HepG2 (cell line): ENCODE measurements at regions not wholly inside any gene's neighbourhood (a gene's known extent, or its start where the extent isn't known, plus 50 kb on each side); places are given as distances from the start of the nearest gene placed in this dataset.

Experiments used
- ATAC-seq: fragments of 200-7000 bp; cut with Tn5 transposase; 3 replicates; pipeline ENCODE4 v1.9.1; 2020; ENCODE audit warnings: mild to moderate bottlenecking, moderate library complexity
- BruUV-seq: library from RNA; stranded (reverse); fragments of 400-500 nt; replicated peaks from 2 replicates; lab custom pipeline; 2021; lab: Mats Ljungman, UMichigan
- CTCF ChIA-PET: fragments of 300-600 bp; formaldehyde crosslinking; extraction: SDS; loops from one replicate; lab custom pipeline; 2021; ENCODE audit warnings: low total read pairs, inconsistent platforms, low intra/inter-chr PET ratio; lab: Yijun Ruan, JAX
- POLR2A ChIA-PET: fragments of 350-600 bp; sonication (Branson Sonifier 250); formaldehyde crosslinking; loops from one replicate; lab custom pipeline; 2020; ENCODE audit warnings: antibody characterized with exemption, inconsistent platforms; lab: Yijun Ruan, JAX
- DNase-seq: peaks from one replicate; pipeline ENCODE4 v3.0.0-alpha.2; 2015; ENCODE audit warnings: low spot score
- FAIRE-seq: peaks from 3 replicates; lab custom pipeline; 2011; peaks lifted over from hg19 to GRCh38; lab: Jason Lieb, UNC
- H2AFZ ChIP-seq: one replicate; pipeline ENCODE4 v1.6.1; 2011; ENCODE audit warnings: low read length, inconsistent platforms
- H3K27ac ChIP-seq: fragments of 300-600 bp; 3 replicates; pipeline ENCODE4 v1.8.0; 2011; ENCODE audit warnings: mixed run types, mild to moderate bottlenecking, mixed read lengths, low read length, inconsistent platforms; ENCODE audit not compliant: insufficient read depth; ENCODE audit errors: extremely low read length
- H3K27me3 ChIP-seq, 2 experiments: fragments of 200-600 bp in 1 of 2; 2 replicates in 1 of 2; 3 replicates in 1 of 2; pipeline versions ENCODE4 v1.6.0 to v1.8.0; 2011; ENCODE audit warnings: low read length in 2 of 2, mild to moderate bottlenecking in 2 of 2, moderate library complexity in 2 of 2, inconsistent platforms in 1 of 2; ENCODE audit not compliant: insufficient read depth in 2 of 2, control insufficient read depth in 1 of 2
- H3K36me3 ChIP-seq, 2 experiments: fragments of 200-600 bp in 1 of 2; replicated peaks in 1 of 2; 2 replicates in 1 of 2; 3 replicates in 1 of 2; pipeline versions ENCODE4 v1.5.1 to v1.8.0; 2011; ENCODE audit warnings: low read length in 2 of 2, inconsistent platforms in 1 of 2; ENCODE audit not compliant: insufficient read depth in 2 of 2, control insufficient read depth in 1 of 2
- H3K4me1 ChIP-seq: 2 replicates; pipeline ENCODE4 v1.5.1; 2012; ENCODE audit warnings: low read length, inconsistent platforms; ENCODE audit not compliant: insufficient read depth
- H3K4me2 ChIP-seq: 2 replicates; pipeline ENCODE4 v1.6.0; 2011; ENCODE audit warnings: low read depth, low read length, inconsistent platforms
- H3K4me3 ChIP-seq, 3 experiments: fragments of 200-600 bp in 1 of 3; sonication (generic), shearing (Covaris generic) in 1 of 3; replicated peaks in 1 of 3; 2 replicates each; pipeline ENCODE4 v1.5.1; 2011 to 2016; ENCODE audit warnings: low read length in 3 of 3, inconsistent platforms in 2 of 3, low read depth in 2 of 3, mild to moderate bottlenecking in 2 of 3, control low read depth in 1 of 3, mixed read lengths in 1 of 3; ENCODE audit not compliant: insufficient read depth in 1 of 3
- H3K79me2 ChIP-seq: one replicate; pipeline ENCODE4 v1.6.1; 2011; ENCODE audit warnings: low read length, inconsistent platforms; ENCODE audit not compliant: insufficient read depth
- H3K9ac ChIP-seq: 2 replicates; pipeline ENCODE4 v1.6.0; 2011; ENCODE audit warnings: mild to moderate bottlenecking, low read depth, low read length, inconsistent platforms; ENCODE audit not compliant: insufficient read depth
- H3K9me3 ChIP-seq: 2 replicates; pipeline ENCODE4 v1.5.1; 2012; ENCODE audit warnings: mild to moderate bottlenecking, low read length
- H4K20me1 ChIP-seq: 2 replicates; pipeline ENCODE4 v1.6.0; 2011; ENCODE audit warnings: inconsistent platforms, mild to moderate bottlenecking, low read length, moderate library complexity; ENCODE audit not compliant: insufficient read depth
- CBX1 ChIP-seq: IDR thresholded peaks from one replicate; pipeline ENCODE4 v1.6.1; 2016; ENCODE audit warnings: antibody characterized with exemption, low read depth
- CREB3 ChIP-seq: sonication (generic); formaldehyde crosslinking; IDR thresholded peaks from 2 replicates; pipeline ENCODE4 v1.5.0; 2020; ENCODE audit warnings: missing genetic modification reagents
- E2F5 ChIP-seq: sonication (generic); formaldehyde crosslinking; conservative IDR thresholded peaks from 2 replicates; pipeline ENCODE4 v1.4.0; 2020; ENCODE audit warnings: missing genetic modification reagents
- GLI4 ChIP-seq: sonication (generic); formaldehyde crosslinking; IDR thresholded peaks from 2 replicates; pipeline ENCODE4 v1.5.1; 2020; ENCODE audit warnings: missing genetic modification reagents, mild to moderate bottlenecking, moderate library complexity, borderline replicate concordance
- HNRNPK ChIP-seq: fragments of 200-400 bp; formaldehyde crosslinking; IDR thresholded peaks from 2 replicates; pipeline ENCODE4 v1.6.1; 2018; ENCODE audit warnings: low read length, low read depth, moderate library complexity, mild to moderate bottlenecking; ENCODE audit not compliant: poor library complexity, severe bottlenecking
- HNRNPUL1 ChIP-seq: fragments of 200-400 bp; formaldehyde crosslinking; IDR thresholded peaks from 2 replicates; pipeline ENCODE4 v1.6.1; 2017; ENCODE audit warnings: low read depth, mild to moderate bottlenecking, low read length, moderate library complexity
- MTA3 ChIP-seq: sonication (generic); formaldehyde crosslinking; IDR thresholded peaks from 2 replicates; pipeline ENCODE4 v1.4.0; 2020; ENCODE audit warnings: missing genetic modification reagents
- MXD4 ChIP-seq: IDR thresholded peaks from 2 replicates; pipeline ENCODE4 v1.6.1; 2016; ENCODE audit warnings: mild to moderate bottlenecking, missing biosample characterization, missing genetic modification reagents
- NONO ChIP-seq, 2 experiments: fragments of 450-650 bp in 1 of 2; sonication (generic) in 1 of 2; formaldehyde crosslinking in 1 of 2; IDR thresholded peaks in 1 of 2; conservative IDR thresholded peaks in 1 of 2; 2 replicates each; pipeline versions ENCODE4 v1.6.1 to v1.8.0; 2017 to 2022; ENCODE audit warnings: mild to moderate bottlenecking in 1 of 2, missing genetic modification reagents in 1 of 2, moderate library complexity in 1 of 2
- PITX1 ChIP-seq: sonication (generic); formaldehyde crosslinking; IDR thresholded peaks from 2 replicates; pipeline ENCODE4 v1.5.1; 2020; ENCODE audit warnings: mild to moderate bottlenecking, missing genetic modification reagents
- POGK ChIP-seq: sonication (generic); formaldehyde crosslinking; conservative IDR thresholded peaks from 2 replicates; pipeline ENCODE4 v1.8.0; 2022; ENCODE audit warnings: mild to moderate bottlenecking, moderate library complexity, missing genetic modification reagents
- SIX4 ChIP-seq: sonication (generic); formaldehyde crosslinking; IDR thresholded peaks from 2 replicates; pipeline ENCODE4 v1.4.0; 2020; ENCODE audit warnings: missing genetic modification reagents
- TBX2 ChIP-seq: sonication (generic); formaldehyde crosslinking; IDR thresholded peaks from 2 replicates; pipeline ENCODE4 v1.5.0; 2020; ENCODE audit warnings: missing genetic modification reagents, mild to moderate bottlenecking, borderline replicate concordance
- ZNF260 ChIP-seq: sonication (generic); formaldehyde crosslinking; IDR thresholded peaks from 2 replicates; pipeline ENCODE4 v1.4.0; 2020; ENCODE audit warnings: missing genetic modification reagents, low read depth, mild to moderate bottlenecking, borderline replicate concordance
- ZNF282 ChIP-seq: fragments of 450-650 bp; IDR thresholded peaks from 2 replicates; pipeline ENCODE4 v1.6.1; 2018; ENCODE audit not compliant: partially characterized antibody
- ZNF546 ChIP-seq: sonication (generic); formaldehyde crosslinking; conservative IDR thresholded peaks from 2 replicates; pipeline ENCODE4 v1.8.1; 2023; ENCODE audit warnings: mild to moderate bottlenecking, missing genetic modification reagents
- ZNF580 ChIP-seq: IDR thresholded peaks from 2 replicates; pipeline ENCODE4 v1.6.1; 2016; ENCODE audit warnings: low read depth, borderline replicate concordance
- ZNF704 ChIP-seq: sonication (generic); formaldehyde crosslinking; IDR thresholded peaks from 2 replicates; pipeline ENCODE4 v1.8.1; 2023; ENCODE audit warnings: mild to moderate bottlenecking, inconsistent platforms, moderate library complexity, missing genetic modification reagents, borderline replicate concordance
- ZNF768 ChIP-seq: sonication (generic); formaldehyde crosslinking; IDR thresholded peaks from 2 replicates; pipeline ENCODE4 v1.4.0; 2020; ENCODE audit warnings: missing genetic modification reagents
- ZSCAN30 ChIP-seq: sonication (generic); formaldehyde crosslinking; IDR thresholded peaks from 2 replicates; pipeline ENCODE4 v1.5.0; 2020; ENCODE audit warnings: mild to moderate bottlenecking, missing genetic modification reagents
- WGBS: methylation state at CpG from one replicate; pipeline ENCODE4 v1.1.6; 2017; ENCODE audit warnings: low lambda C conversion rate; 5-methylcytosine and 5-hydroxymethylcytosine counted together
- in situ Hi-C: cut with HindIII; loops from 2 replicates; pipeline ENCODE4 v1.10.0; 2017; ENCODE audit warnings: low pct_unique_long_range_greater_than_20kb; ENCODE audit not compliant: extremely low pct_ligation_motif_present
- intact Hi-C: fragments of 100-400 bp; cut with micrococcal nuclease; formaldehyde crosslinking; loops from one replicate; pipeline ENCODE4 v1.10.0; 2022; ENCODE audit not compliant: unreplicated experiment

- TF ChIP-seq ZNF704 (CRISPR knock-in tag): no peak
- TF ChIP-seq ZNF768: no peak
- no peak for TF ChIP-seq TBX2
- no peak for TF ChIP-seq ZNF580
- TF ChIP-seq ZNF282: no peak
- no peak for TF ChIP-seq ZNF546 (CRISPR knock-in tag)
Measured at GRCh38 chr2:134004467-134004866, 249.4 kb upstream of the MGAT5 start (continued).

- H3K4me2 ChIP-seq: no peak overlapping the region
- no TSS peak for BruUV-seq
- in situ Hi-C loops: no loop called here
- no peak overlapping the region for H3K27ac ChIP-seq
- no peaks in the 10 kb centered on the region for H3K36me3 ChIP-seq
- DNase-seq (no peak), FAIRE-seq (no peak), ATAC-seq (no peak)
- no peak overlapping the region for H3K4me3 ChIP-seq
- H4K20me1 ChIP-seq: no peaks in the 10 kb centered on the region
- no peaks in the 10 kb centered on the region for H3K4me1 ChIP-seq
- no peak overlapping the region for H3K9ac ChIP-seq
- intact Hi-C loops: no loop called here
- POLR2A ChIA-PET: no interaction called here
- WGBS: 3% methylated on average over 1 of the region's 1 CpG
- no peaks in the 10 kb centered on the region for H3K9me3 ChIP-seq
- CTCF ChIA-PET: no interaction called here
- H2AFZ ChIP-seq: no peak overlapping the region
- no peaks in the 10 kb centered on the region for H3K79me2 ChIP-seq
- no peak for TF ChIP-seq E2F5
- TF ChIP-seq POGK (CRISPR knock-in tag): no peak
- TF ChIP-seq SIX4 (CRISPR knock-in tag): no peak
- TF ChIP-seq HNRNPK: no peak
- TF ChIP-seq GLI4 (CRISPR knock-in tag): no peak
- no peak for TF ChIP-seq HNRNPUL1
- no peak for TF ChIP-seq NONO (IDR thresholded peaks at IDR 0.05)
- no peak for TF ChIP-seq NONO (CRISPR knock-in tag; conservative IDR thresholded peaks at IDR 0.05)
- no peak for TF ChIP-seq PITX1 (CRISPR knock-in tag)
- TF ChIP-seq CREB3 (CRISPR knock-in tag): no peak
- TF ChIP-seq CBX1: no peak
- no peak for TF ChIP-seq MXD4 (CRISPR knock-in tag)
- no peak for TF ChIP-seq MTA3
- no peak for TF ChIP-seq ZNF260 (CRISPR knock-in tag)
- no peak for TF ChIP-seq ZSCAN30
- TF ChIP-seq, all 625 proteins: peak for 0
- peaks cover 2 to 16% of the 10 kb centered on the region in 2 experiments; a peak in 3 of 5 replicates for H3K27me3 ChIP-seq
Measured at GRCh38 chr2:134008837-134009236, 245.0 kb upstream of the MGAT5 start.
